ENCODE measurements at regions not wholly inside any gene's neighbourhood (a gene's known extent, or its start where the extent isn't known, plus 50 kb on each side); places are given as distances from the start of the nearest gene placed in this dataset.
"Not testable (repeated sequence)": the region's sequence is repeated elsewhere in the genome, so short reads cannot be mapped to it uniquely, and the experiment has no call there.

DNA sequence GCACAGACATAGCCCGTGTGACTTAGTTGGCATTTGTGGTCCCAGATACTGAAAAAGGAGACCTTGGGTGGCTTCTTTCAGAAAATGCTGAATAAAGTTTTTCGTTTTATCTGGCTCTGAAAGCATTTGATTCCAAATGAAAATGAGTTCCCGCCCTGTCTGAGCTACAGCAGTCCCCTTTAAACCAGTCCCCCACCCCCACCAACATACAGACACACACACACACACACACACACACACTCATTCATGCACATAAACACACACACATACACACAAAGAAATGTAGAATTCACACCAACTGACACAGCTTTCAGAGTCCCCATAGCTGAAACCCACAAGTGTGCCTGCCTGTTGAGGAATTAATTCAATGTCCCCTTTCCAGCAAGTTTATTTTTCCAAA lies 97.0 kb upstream of the SMARCA2 start:
- DNase-seq (ENCODE audit: low spot score) = no peak

DNA sequence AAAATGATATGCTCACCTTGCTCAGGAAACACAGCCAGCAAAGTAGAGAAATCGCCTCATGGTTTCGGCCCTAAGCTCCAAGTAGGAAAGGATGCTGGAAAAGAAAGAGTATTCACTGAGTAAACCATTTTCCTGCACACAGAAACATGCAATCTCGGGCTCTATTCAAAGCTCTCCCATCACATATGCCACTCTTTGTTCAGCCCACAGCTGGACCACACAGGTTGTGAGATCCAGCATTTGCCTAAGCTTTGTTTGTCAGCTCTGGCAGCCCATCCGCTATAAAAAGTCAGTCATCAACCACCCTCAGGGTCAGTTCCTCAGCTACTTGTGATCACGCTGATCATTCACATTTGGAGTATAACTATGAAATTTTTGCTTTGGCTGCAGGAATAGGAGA lies 96.5 kb upstream of the SMARCA2 start:
- DNase-seq (ENCODE audit: low spot score) = no peak

DNA sequence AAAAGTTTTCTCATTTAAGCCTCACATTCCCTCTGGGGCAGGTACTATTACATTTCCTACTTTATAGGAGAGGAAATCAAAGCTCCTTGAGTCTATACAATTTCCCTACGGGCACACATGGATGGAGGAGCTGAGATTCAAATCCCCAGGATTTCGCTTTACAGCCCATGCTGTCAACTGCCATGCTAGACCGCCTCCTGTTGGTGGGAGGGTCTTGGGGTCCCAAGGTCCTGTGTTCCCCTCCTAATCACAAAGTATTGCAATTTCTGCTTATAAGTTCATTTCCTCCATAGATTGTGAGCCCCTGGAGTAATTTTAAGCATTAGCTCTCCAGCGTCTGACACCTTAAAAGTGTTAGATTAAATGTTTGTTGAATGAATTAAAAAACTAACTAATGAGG lies 95.9 kb upstream of the SMARCA2 start:
- DNase-seq (ENCODE audit: low spot score) = no peak

DNA sequence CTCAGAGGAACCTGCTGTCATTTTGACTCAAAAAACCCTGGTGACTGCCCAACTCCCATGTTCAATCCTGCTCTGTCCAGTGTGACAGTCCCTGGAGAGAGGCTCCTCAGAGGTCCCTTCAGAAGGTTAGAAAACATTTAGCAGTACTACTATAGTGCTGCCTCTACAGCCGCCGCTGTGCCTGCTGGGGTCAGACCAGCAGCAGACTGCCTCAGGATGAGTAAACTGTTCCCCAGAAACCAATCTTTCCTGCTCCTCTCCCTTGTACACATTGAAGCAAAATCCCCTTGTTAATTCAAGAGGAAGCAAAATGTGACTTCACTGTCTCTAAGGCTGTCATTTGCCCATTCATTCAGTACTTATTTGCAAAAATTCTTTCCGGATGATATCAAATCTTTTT lies 94.8 kb upstream of the SMARCA2 start:
- DNase-seq (ENCODE audit: low spot score) = no peak

DNA sequence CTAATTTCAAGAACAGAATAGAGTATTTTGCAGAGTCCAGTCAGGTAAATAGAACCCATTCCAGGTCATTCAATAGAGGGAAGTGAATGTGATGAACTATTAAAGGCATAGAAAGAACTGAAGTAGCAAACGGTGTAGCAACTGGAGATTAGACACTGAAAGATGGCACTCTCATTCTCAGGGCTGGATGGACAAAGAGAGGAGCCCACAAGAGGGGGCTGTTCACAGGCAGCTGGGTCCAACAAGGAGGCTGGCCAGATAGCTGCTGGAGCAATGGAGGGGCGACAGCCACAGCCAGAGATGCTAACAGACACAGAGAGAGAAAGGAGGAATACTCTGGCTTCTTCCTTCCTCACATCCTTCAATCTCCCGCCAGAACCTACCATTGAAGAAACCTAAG lies 93.1 kb upstream of the SMARCA2 start:
- no peak for DNase-seq (ENCODE audit: low spot score)

DNA sequence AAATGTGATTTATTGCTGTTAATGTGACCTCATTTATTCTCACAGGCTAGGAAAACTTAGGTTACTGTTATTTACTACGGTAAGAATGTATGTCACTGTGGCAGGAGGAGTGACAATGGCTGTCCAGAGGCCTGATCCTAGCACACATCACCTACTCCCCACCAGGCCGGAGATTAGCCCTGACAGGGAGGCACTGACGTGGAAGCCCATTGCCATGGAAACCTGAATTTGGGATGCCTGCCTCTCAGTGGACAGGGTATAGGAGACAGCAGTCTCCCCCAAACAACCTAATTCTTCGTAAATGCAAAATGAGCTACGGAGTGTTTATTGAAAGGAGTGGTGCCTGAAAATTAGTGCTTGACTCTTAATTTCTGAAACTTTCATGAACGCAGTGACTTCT lies 87.6 kb upstream of the SMARCA2 start:
- DNase-seq (ENCODE audit: low spot score) = no peak

DNA sequence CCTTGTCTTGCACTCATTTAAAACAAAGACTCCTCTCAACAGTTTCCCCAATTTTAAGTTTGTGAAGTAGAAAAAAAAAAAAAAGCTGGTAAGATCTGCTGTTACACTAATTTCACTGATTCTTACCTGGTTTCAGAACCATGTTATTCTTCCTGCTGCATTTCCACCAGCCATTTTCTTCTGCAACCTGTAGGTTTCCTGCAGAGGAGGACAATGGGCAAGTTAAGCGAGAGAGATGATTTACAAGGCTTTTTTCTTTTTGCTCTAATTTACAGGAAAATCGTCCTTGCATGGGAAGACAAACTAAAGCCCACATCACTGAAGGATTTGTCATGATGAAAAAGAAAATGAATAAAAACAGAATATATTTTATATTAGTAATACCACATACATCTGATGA lies 86.0 kb upstream of the SMARCA2 start:
- no peak for DNase-seq (ENCODE audit: low spot score)

DNA sequence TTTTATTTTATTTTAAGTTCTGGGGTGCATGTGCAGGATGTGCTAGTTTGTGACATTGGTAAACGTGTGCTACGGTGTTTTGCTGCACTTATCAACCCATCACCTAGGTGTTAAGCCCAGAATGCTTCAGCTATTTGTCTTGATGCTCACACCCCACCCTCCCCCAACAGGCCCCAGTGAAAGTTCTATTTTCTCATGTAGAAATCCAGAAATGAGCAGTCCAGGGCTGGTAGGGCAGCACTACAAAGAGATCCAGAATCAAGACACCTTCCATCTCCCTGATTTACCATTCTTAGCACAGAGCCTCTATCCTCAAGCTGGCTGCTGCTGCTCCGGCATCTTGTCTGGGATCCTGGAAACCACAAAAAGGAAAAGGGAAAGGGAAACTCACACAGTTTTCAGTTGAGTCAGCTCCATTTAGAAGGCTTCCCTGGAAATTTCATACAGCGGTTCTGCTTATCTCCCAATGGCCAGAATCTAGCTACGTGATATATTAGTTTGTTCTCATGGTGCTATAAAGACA lies 85.4 kb upstream of the SMARCA2 start:
- DNase-seq (ENCODE audit: low spot score) = no peak

DNA sequence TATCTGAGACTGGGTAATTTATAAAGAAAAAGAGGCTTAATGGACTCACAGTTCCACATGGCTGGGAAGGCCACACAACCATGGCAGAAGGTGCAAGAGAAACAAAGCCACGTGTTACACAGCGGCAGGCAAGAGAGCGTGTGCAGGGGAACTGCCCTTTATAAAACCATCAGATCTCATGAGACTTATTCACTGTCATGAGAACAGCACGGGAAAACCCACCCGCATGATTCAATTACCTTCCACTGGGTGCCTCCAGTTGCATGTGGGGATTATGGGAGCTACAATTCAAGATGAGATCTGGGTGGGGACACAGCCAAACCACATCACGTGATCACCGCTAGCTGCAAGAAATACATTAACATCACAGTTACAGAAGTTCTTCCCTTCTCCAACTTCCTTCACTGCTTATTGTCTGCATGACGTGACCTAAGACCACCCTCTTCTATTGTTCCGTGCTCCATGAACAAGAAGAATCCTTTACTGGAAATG lies 84.9 kb upstream of the SMARCA2 start:
- not testable (repeated sequence) for DNase-seq (ENCODE audit: low spot score)

DNA sequence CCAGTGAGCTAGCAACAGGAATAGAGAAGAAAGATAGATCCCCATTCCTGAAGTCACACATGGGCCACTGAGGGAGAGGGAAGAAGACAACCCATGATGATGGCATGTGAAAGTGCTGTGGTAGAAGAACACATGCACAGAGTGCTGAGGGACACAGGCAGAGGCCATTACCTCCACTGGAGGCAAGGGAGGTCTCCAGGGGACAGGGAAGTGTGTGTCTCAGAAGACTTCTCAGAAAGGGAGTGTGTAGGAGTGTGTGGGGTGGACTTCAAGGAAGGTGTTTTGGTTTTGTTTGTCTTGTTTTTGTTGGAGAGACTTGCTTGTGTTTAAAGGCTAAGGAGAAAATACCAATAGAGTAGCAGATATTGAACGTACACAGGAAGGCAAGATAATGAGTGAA lies 77.0 kb upstream of the SMARCA2 start:
- no peak for DNase-seq (ENCODE audit: low spot score)

DNA sequence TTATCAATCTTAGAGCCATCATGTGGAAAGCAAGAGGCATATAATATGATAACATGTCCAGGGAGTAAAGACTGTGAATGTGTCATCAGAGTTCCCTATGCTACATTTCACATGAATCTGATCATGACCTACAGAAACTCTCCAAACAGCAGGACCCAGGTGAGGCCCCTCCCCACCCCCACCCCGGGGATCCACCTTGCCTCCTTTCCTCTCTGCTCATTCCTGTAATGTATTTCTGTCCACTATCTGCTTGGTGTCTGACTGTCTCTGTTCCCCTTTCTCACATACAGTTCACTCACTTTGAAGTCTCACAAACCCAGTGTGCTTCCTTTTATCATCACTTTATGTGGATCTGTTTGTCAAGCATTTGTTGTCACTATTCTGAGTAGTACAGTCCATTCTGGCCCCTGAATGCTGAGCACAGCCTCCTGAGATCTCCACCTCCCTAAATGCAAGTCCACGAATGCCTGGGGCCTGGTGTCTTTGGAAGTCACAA lies 76.4 kb upstream of the SMARCA2 start:
- no peak for DNase-seq (ENCODE audit: low spot score)

DNA sequence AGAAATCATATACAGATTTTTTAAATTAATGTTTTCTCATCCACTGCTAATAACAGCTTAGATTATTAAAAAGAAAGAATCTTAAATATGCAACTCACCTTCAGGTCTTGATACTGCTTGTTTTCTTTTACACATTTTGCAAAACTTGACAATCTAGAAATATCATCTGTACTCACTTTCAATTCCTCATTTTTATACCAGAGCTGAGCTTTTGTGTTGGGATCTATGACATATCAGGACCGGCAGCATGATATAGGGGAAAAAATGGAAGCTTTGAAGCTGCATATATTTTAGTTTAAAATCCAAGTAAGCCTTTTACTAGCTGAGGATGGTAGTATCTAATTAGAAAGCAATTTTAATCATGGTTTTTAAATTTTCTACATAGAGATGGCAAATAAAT lies 75.7 kb upstream of the SMARCA2 start:
- DNase-seq (ENCODE audit: low spot score) = no peak

DNA sequence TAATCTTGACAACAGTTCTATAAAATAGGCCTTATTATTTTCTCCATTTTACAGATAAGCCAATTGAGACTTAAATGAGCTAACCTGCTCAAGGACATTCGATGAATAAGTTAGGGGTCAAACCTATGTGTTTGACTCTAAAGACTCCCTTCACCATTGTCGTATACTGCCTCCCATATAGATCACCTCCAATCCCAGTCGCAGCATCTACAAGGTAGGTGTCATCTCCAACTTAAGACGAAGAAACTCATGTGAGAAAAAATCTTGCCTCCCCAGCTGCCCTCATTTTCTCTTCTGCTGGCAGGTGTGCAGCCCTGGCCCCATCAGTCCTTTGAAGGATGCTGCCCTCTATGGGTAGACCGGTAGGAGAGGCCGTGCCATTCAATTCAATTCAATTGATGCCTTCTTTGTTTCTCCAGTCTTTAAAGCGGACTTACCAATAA lies 75.2 kb upstream of the SMARCA2 start:
- DNase-seq (ENCODE audit: low spot score) = no peak

DNA sequence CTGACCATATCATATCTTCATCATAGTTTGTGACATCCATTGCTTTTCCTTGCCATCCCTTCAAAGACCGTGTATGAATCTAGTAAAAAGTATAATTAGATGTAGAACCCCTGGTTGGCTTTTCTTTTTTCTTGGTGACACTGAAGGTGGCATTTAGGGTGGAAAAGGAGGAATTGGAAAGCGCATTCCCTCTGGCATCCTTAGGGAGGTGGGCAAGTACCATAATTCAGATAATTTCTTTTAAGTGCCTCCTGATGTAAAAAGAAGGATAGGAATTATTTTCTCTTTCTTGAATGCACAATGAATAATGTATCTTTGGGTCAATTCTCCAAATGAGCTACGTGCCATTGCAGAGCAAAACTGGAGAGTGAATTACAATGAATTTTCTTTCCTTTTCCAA lies 73.2 kb upstream of the SMARCA2 start:
- DNase-seq (ENCODE audit: low spot score) = no peak

DNA sequence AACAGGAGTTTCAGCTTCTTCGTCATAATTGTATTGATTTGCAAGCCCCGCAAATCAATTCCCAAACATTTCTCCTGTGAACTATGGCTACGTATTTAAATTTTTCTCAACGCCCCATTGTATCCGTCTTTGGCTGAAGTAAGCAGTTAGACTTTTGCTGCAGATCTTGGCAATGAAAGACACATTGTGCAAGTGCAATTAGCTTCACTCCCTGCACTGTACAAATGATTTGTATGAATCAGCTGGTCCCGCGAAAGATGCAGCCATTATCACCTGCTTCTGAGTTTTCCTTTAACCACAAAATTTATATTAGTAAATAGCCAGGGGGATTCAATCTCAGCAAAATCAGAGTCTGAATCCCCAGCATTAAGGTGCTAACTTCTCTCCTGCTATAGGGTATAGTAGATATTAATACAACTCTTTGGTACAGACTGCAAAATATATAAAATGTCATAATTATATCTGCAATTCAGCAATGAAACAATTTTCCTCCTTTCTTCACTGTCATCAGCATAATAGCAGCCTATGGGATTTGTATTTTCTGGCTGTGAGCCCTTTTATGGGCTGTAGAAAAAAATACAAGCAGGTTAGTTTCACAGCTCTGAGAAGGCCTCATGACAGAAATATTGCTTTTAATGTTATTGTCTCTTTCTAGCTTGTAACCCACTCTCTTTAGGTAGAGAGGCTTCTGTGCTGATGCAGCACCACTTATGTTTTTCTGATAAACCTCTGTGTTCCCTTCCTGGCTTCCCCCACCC lies 68.4 kb upstream of the SMARCA2 start:
- DNase-seq (ENCODE audit: low spot score) = no peak

DNA sequence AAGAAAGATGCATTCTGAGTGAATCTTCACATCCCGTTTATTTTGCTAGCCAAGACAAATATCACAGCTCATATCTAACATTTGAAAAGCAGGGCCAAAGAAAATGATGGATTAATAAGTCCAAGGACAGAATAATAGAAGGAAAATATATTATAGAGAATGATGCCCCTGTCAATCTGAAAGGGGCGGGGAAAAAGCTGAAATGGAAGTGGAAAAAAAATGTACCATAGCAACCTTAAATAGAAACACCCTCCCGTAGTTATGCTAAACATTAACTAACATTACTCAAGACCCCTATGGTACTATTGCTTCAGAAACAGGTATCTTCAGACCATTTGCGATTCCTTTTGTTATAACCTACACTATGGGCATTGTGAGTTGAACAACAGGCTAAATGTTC lies 67.7 kb upstream of the SMARCA2 start:
- no peak for DNase-seq (ENCODE audit: low spot score)

DNA sequence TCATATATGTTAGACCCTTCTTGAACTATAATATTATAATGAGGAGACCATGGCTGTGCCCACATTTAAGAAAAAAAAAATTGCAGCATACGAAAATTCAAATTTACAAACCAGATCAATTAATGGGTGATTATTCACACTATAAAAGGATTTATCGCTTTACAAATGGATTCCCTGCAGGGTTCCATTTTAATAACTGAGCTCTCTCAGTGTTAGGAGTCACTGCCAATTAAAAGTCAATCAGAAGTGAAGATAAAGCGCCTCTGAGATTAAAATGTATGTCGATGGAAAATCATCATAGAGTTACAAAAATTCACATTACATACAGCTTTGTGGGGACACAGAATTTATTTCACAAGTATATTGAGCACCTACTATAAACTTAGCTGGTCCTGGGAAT lies 66.6 kb upstream of the SMARCA2 start:
- DNase-seq (ENCODE audit: low spot score) = no peak

DNA sequence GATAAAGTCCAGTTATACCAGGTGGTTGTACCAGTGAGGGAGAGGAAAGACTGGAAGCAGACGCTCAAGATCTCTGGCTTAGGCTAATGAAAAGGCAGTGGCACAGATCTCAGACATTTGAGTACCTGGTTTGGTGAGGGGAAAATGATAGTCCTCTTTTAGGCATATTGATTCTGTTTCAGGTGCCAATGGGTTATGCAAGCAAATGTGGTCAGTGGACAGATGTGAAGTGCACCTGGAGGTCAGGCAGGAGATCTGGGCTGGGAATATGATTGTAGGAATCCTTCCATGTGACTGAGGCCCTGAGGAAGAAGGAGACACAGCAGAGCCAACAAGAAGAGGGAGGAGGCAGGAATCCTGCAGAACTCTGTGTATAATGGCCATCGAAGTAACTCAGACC lies 63.7 kb upstream of the SMARCA2 start:
- no peak for DNase-seq (ENCODE audit: low spot score)

DNA sequence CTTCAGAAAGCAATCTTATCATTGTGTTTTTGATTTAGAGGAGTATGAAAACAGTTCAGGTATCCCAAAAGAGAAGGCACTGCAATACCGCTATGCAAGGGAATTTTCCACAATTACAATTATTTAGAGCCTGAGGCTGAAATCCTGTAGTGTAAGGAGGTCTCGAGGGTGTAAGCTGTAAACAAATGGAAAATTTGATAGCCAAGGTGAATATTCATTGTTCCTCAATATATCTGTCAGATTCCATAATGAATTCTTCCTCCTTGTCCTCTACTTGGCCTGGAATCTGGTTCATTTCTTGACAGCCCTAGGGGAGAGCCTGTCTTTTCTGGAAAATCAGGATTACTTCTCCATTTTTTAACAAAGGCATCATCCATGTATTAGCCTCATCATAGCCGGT lies 63.1 kb upstream of the SMARCA2 start:
- DNase-seq (ENCODE audit: low spot score) = no peak

DNA sequence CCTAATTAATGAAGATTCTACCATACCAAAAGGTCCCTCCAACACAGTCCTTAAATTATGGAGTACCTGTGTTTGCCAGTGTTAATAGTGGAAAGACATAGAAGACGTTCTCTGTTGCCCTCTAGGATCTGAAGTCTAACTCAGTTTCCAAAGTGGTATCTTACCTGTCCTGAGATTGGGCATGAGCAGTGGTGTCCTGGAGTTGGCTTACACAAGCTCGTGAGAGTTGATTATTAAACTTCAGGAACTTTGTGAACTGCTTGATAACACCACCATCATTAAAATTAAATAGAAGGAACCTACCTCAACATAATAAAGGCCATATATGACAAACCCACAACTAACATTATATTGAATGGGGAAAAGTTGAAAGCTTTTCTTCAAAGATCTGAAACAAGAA lies 60.9 kb upstream of the SMARCA2 start:
- DNase-seq (ENCODE audit: low spot score) = no peak

DNA sequence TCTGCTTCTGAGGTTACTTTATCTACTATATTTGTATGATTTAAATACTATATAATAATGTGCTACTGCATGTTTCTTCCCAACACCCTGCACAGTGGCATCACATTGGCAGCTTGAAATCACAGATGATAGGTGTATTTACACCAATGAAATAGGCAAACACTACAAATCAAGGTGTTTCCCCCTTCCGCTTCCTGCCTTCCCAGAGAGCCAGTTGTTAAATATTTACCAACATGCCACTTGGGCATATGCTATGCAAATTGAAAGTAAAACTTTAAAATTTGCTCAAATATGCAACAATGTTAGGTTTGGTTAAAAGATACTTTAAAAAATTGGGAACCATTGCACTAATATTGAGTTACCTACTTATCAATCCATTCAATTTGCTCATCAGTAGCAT lies 58.2 kb upstream of the SMARCA2 start:
- no peak for DNase-seq (ENCODE audit: low spot score)

DNA sequence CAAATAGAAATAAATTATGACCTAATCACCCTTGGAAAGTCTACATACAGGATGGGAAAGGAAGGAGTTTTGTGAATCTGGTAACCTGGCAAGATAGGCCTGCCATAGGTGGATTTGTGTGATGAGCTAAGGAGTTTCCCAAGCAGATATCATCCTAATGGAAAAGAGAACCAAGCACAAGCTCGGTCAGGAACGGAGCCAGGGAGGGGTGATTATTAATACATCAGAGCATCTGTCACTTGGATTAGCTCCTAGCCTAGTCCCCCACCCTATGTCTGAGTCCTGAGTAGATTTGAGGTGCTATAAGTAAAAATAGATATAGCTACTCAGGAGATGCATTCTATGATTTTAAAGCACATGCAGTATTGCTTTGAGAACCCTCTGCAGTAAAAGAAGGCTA lies 57.3 kb upstream of the SMARCA2 start:
- DNase-seq (ENCODE audit: low spot score) = no peak

DNA sequence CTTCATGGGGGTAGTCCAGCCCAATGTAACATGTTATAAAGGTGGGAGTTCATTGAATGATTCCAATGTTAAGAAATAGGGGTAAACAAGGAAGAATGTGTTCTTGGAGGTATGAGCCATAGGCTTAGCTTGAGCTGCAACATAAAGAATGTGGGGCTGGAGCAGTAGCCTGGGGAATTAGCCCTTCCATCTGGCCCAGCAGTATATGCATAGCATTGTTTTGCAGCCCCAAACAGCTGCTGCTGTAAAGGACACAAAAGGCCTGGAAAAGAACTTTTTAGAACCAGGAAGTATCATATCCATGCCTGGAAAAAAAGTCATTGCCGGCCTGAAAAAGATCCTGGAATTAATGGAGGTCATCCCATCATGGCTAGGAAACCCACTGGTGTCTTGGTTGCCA lies 55.8 kb upstream of the SMARCA2 start:
- no peak for DNase-seq (ENCODE audit: low spot score)
